ENCODE measurements at regions not wholly inside any gene's neighbourhood (a gene's known extent, or its start where the extent isn't known, plus 50 kb on each side); places are given as distances from the start of the nearest gene placed in this dataset.

GRCh38 chr5:5558638-5559527, 136.4 kb downstream of the ICE1 start:
- Histone ChIP-seq H3K4me1 (peaks cover 0 to 8% (median 4%) of the 10 kb centered on the region in 4 donors), H3K36me3 (no peaks in the 10 kb centered on the region), H3K9me3 (no peaks in the 10 kb centered on the region), H3K4me3 (no peak overlapping the region), H3K27me3 (no peaks in the 10 kb centered on the region), H3K27ac (replicated peaks in 1 of 4) (no peak overlapping the region)
- TF ChIP-seq POLR2A (IDR thresholded peaks at IDR 0.05; ENCODE audit: low read depth) (no peak), CTCF (IDR thresholded peaks at IDR 0.05) (no peak), EP300 (IDR thresholded peaks at IDR 0.05) (no peak)
- intact Hi-C loops (cut with DNase I): no loop called here
- WGBS: 78% methylated on average over 15 of the region's 15 CpGs
- DNase-seq (ENCODE audit: extremely low spot score): no peak

GRCh38 chr5:5558102-5558501, 135.6 kb downstream of the ICE1 start:
- Histone ChIP-seq H3K4me3 (no peak overlapping the region), H3K27me3 (no peaks in the 10 kb centered on the region), H3K9me3 (no peaks in the 10 kb centered on the region), H3K27ac (replicated peaks in 1 of 4) (no peak overlapping the region), H3K4me1 (peaks cover 0 to 8% (median 4%) of the 10 kb centered on the region in 4 donors), H3K36me3 (no peaks in the 10 kb centered on the region)
- TF ChIP-seq POLR2AphosphoS5 (IDR thresholded peaks at IDR 0.05) (no peak), EP300 (IDR thresholded peaks at IDR 0.05) (no peak), CTCF (IDR thresholded peaks at IDR 0.05) (no peak), POLR2A (IDR thresholded peaks at IDR 0.05; ENCODE audit: low read depth) (no peak)
- intact Hi-C loops (cut with DNase I): no loop called here
- WGBS: 93% methylated on average over 6 of the region's 6 CpGs
- DNase-seq (ENCODE audit: extremely low spot score): no peak

- TF ChIP-seq POLR2A (IDR thresholded peaks at IDR 0.05; ENCODE audit: low read depth): no peak
- TF ChIP-seq POLR2AphosphoS5 (IDR thresholded peaks at IDR 0.05): no peak
- TF ChIP-seq CTCF (IDR thresholded peaks at IDR 0.05): no peak
- TF ChIP-seq EP300 (IDR thresholded peaks at IDR 0.05): no peak
- Histone ChIP-seq H3K27me3 (no peaks in the 10 kb centered on the region), H3K9me3 (no peaks in the 10 kb centered on the region), H3K4me3 (no peak overlapping the region), H3K36me3 (no peaks in the 10 kb centered on the region), H3K27ac (replicated peaks in 1 of 4) (no peak overlapping the region), H3K4me1 (no peaks in the 10 kb centered on the region)
- no peak for DNase-seq (ENCODE audit: extremely low spot score)
- intact Hi-C loops (cut with DNase I): no loop called here
- WGBS: 79% methylated on average over 4 of the region's 4 CpGs
Observed at GRCh38 chr5:5551499-5551898, 129.0 kb downstream of the ICE1 start.

GRCh38 chr5:5546408-5546807, 123.9 kb downstream of the ICE1 start:
- WGBS: 74% methylated on average over 3 of the region's 3 CpGs

GRCh38 chr5:5544094-5544663, 121.7 kb downstream of the ICE1 start:
- intact Hi-C loops (cut with DNase I): no loop called here
- no peaks in the 10 kb centered on the region for H3K36me3 ChIP-seq
- no peaks in the 10 kb centered on the region for H3K4me1 ChIP-seq
- no peak overlapping the region for H3K27ac ChIP-seq (replicated peaks in 1 of 4)
- no peak overlapping the region for H3K4me3 ChIP-seq
- TF ChIP-seq EP300 (IDR thresholded peaks at IDR 0.05) (no peak), POLR2AphosphoS5 (IDR thresholded peaks at IDR 0.05) (no peak), CTCF (IDR thresholded peaks at IDR 0.05) (no peak), POLR2A (IDR thresholded peaks at IDR 0.05; ENCODE audit: low read depth) (no peak)
- WGBS: 79% methylated on average over 8 of the region's 8 CpGs
- no peaks in the 10 kb centered on the region for H3K9me3 ChIP-seq
- DNase-seq (ENCODE audit: extremely low spot score): no peak
- no peaks in the 10 kb centered on the region for H3K27me3 ChIP-seq

More at GRCh38 chr5:5546408-5546807, 123.9 kb downstream of the ICE1 start:
- intact Hi-C loops (cut with DNase I): no loop called here
- Histone ChIP-seq H3K36me3 (no peaks in the 10 kb centered on the region), H3K27me3 (no peaks in the 10 kb centered on the region), H3K27ac (replicated peaks in 1 of 4) (no peak overlapping the region), H3K4me1 (no peaks in the 10 kb centered on the region), H3K4me3 (no peak overlapping the region), H3K9me3 (no peaks in the 10 kb centered on the region)
- DNase-seq (ENCODE audit: extremely low spot score): no peak
- TF ChIP-seq POLR2AphosphoS5 (IDR thresholded peaks at IDR 0.05) (no peak), POLR2A (IDR thresholded peaks at IDR 0.05; ENCODE audit: low read depth) (no peak), EP300 (IDR thresholded peaks at IDR 0.05) (no peak)
